Neural cell (in vitro differentiated cells): ENCODE measurements at regions not wholly inside any gene's neighbourhood (a gene's known extent, or its start where the extent isn't known, plus 50 kb on each side); places are given as distances from the start of the nearest gene placed in this dataset.

Experiments used
- H2AFZ ChIP-seq: fragments of 200-600, 300-800 bp; sonication (generic), shearing (Covaris generic); 2 replicates; pipeline ENCODE4 v1.6.0; 2014; ENCODE audit warnings: low read depth, mild to moderate bottlenecking, antibody characterized with exemption, low read length, moderate library complexity
- H3F3A ChIP-seq: fragments of 200-600 bp; shearing (Covaris generic); 2 replicates; pipeline ENCODE4 v1.6.1; 2016; ENCODE audit warnings: mild to moderate bottlenecking, moderate library complexity, mixed read lengths, antibody characterized with exemption, low read length; ENCODE audit not compliant: insufficient read depth, poor library complexity, severe bottlenecking
- H3K27ac ChIP-seq: fragments of 200-600, 300-800 bp; sonication (generic), shearing (Covaris generic); 2 replicates; pipeline ENCODE4 v1.5.1; 2014; ENCODE audit warnings: mild to moderate bottlenecking, low read length, moderate library complexity
- H3K27me3 ChIP-seq: fragments of 300-800, 200-600 bp; sonication (generic), shearing (Covaris generic); 2 replicates; pipeline ENCODE4 v1.6.0; 2014; ENCODE audit warnings: mild to moderate bottlenecking, low read depth, low read length, moderate library complexity; ENCODE audit not compliant: insufficient read depth
- H3K36me3 ChIP-seq: fragments of 300-800, 200-600 bp; sonication (generic), shearing (Covaris generic); 2 replicates; pipeline ENCODE4 v1.5.1; 2014; ENCODE audit warnings: mild to moderate bottlenecking, antibody characterized with exemption, low read length, moderate library complexity; ENCODE audit not compliant: insufficient read depth
- H3K4me2 ChIP-seq: fragments of 300-800, 200-600 bp; sonication (generic), shearing (Covaris generic); 2 replicates; pipeline ENCODE4 v1.6.0; 2014; ENCODE audit warnings: mild to moderate bottlenecking, low read length
- H3K4me3 ChIP-seq: fragments of 300-800, 200-600 bp; sonication (generic), shearing (Covaris generic); 2 replicates; pipeline ENCODE4 v1.5.1; 2014; ENCODE audit warnings: mild to moderate bottlenecking, low read length, moderate library complexity
- H3K79me2 ChIP-seq: fragments of 200-600 bp; shearing (Covaris generic); replicated peaks from 2 replicates; pipeline ENCODE4 v1.6.0; 2014; ENCODE audit warnings: mild to moderate bottlenecking, low read length, moderate library complexity; ENCODE audit not compliant: insufficient read depth
- H3K9ac ChIP-seq: fragments of 300-800, 200-600 bp; sonication (generic), shearing (Covaris generic); 2 replicates; pipeline ENCODE4 v1.6.1; 2016; ENCODE audit warnings: mild to moderate bottlenecking, low read length, mixed read lengths
- H3K9me2 ChIP-seq: fragments of 200-600 bp; shearing (Covaris generic); 2 replicates; pipeline ENCODE4 v1.6.1; 2016; ENCODE audit warnings: mild to moderate bottlenecking, low read length, mixed read lengths; ENCODE audit not compliant: insufficient read depth
- H3K9me3 ChIP-seq: fragments of 200-600, 300-800 bp; sonication (generic), shearing (Covaris generic); 2 replicates; pipeline ENCODE4 v1.6.1; 2016; ENCODE audit warnings: mild to moderate bottlenecking, mixed run types, low read length, moderate library complexity, mixed read lengths
- H4K20me1 ChIP-seq: fragments of 200-600 bp; shearing (Covaris generic); 2 replicates; pipeline ENCODE4 v1.6.1; 2016; ENCODE audit warnings: mild to moderate bottlenecking, mixed run types; ENCODE audit not compliant: insufficient read depth
- EP300 ChIP-seq: fragments of 450-650 bp; conservative IDR thresholded peaks from 2 replicates; pipeline ENCODE4 v1.6.1; 2014; ENCODE audit warnings: antibody characterized with exemption, mild to moderate bottlenecking, moderate library complexity; ENCODE audit not compliant: poor library complexity, severe bottlenecking
- EZH2 ChIP-seq: fragments of 200-600, 300-800 bp; shearing (Covaris generic), sonication (generic); IDR thresholded peaks from 2 replicates; pipeline ENCODE4 v1.6.1; 2014; ENCODE audit warnings: antibody characterized with exemption, low read length, borderline replicate concordance, mild to moderate bottlenecking; ENCODE audit not compliant: insufficient read depth, poor library complexity, severe bottlenecking
- MXI1 ChIP-seq: fragments of 450-650 bp; conservative IDR thresholded peaks from 2 replicates; pipeline ENCODE4 v1.6.1; 2014; ENCODE audit warnings: antibody characterized with exemption, mild to moderate bottlenecking; ENCODE audit not compliant: poor library complexity, severe bottlenecking
- POLR2AphosphoS5 ChIP-seq: IDR thresholded peaks from 2 replicates; pipeline ENCODE4 v1.6.1; 2012
- RAD21 ChIP-seq: fragments of 450-650 bp; conservative IDR thresholded peaks from 2 replicates; pipeline ENCODE4 v1.6.1; 2014; ENCODE audit warnings: antibody characterized with exemption, mild to moderate bottlenecking, moderate library complexity
- SMC3 ChIP-seq: fragments of 450-650 bp; conservative IDR thresholded peaks from 2 replicates; pipeline ENCODE4 v1.6.1; 2014; ENCODE audit warnings: antibody characterized with exemption, mild to moderate bottlenecking, moderate library complexity; ENCODE audit not compliant: poor library complexity
- TAF1 ChIP-seq: IDR thresholded peaks from 2 replicates; pipeline ENCODE4 v1.6.1; 2012; ENCODE audit warnings: low read depth
- TF ChIP-seq, protein P1 (sequence below): IDR thresholded peaks from 2 replicates; pipeline ENCODE4 v1.6.1; 2012; ENCODE audit warnings: borderline replicate concordance
- TF ChIP-seq, protein P2 (sequence below): fragments of 450-650 bp; IDR thresholded peaks from 2 replicates; pipeline ENCODE4 v1.5.1; 2014; ENCODE audit warnings: antibody characterized with exemption, mild to moderate bottlenecking, moderate library complexity; ENCODE audit not compliant: poor library complexity, severe bottlenecking

DNA sequence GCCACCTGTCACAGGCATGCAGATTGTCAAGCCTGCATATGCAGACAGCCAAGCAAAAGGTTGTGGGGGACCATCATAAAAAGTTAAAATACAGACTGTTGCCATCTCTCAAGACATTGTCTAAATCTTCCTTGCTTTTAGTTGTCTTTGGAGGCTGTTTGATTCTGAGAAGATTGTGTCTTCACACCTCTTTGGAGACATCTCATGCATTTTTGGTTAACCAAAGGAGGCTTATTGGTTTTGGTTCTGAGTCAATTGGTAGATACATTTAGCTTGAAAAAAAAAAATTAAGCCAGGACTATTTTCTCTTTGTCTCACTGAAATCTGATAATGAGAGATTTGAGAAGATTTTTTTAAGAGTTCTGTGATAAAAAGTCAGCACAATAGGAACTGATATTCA, 217.6 kb downstream of the LYPLAL1 start:
- no peak overlapping the region for H3K4me2 ChIP-seq
- TF ChIP-seq MXI1 (no peak), EZH2 (no peak), EP300 (no peak), TAF1 (no peak), POLR2AphosphoS5 (no peak), RAD21 (no peak), SMC3 (no peak)
- TF ChIP-seq, protein P1, sequence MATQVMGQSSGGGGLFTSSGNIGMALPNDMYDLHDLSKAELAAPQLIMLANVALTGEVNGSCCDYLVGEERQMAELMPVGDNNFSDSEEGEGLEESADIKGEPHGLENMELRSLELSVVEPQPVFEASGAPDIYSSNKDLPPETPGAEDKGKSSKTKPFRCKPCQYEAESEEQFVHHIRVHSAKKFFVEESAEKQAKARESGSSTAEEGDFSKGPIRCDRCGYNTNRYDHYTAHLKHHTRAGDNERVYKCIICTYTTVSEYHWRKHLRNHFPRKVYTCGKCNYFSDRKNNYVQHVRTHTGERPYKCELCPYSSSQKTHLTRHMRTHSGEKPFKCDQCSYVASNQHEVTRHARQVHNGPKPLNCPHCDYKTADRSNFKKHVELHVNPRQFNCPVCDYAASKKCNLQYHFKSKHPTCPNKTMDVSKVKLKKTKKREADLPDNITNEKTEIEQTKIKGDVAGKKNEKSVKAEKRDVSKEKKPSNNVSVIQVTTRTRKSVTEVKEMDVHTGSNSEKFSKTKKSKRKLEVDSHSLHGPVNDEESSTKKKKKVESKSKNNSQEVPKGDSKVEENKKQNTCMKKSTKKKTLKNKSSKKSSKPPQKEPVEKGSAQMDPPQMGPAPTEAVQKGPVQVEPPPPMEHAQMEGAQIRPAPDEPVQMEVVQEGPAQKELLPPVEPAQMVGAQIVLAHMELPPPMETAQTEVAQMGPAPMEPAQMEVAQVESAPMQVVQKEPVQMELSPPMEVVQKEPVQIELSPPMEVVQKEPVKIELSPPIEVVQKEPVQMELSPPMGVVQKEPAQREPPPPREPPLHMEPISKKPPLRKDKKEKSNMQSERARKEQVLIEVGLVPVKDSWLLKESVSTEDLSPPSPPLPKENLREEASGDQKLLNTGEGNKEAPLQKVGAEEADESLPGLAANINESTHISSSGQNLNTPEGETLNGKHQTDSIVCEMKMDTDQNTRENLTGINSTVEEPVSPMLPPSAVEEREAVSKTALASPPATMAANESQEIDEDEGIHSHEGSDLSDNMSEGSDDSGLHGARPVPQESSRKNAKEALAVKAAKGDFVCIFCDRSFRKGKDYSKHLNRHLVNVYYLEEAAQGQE = no peak
- TF ChIP-seq, protein P2, sequence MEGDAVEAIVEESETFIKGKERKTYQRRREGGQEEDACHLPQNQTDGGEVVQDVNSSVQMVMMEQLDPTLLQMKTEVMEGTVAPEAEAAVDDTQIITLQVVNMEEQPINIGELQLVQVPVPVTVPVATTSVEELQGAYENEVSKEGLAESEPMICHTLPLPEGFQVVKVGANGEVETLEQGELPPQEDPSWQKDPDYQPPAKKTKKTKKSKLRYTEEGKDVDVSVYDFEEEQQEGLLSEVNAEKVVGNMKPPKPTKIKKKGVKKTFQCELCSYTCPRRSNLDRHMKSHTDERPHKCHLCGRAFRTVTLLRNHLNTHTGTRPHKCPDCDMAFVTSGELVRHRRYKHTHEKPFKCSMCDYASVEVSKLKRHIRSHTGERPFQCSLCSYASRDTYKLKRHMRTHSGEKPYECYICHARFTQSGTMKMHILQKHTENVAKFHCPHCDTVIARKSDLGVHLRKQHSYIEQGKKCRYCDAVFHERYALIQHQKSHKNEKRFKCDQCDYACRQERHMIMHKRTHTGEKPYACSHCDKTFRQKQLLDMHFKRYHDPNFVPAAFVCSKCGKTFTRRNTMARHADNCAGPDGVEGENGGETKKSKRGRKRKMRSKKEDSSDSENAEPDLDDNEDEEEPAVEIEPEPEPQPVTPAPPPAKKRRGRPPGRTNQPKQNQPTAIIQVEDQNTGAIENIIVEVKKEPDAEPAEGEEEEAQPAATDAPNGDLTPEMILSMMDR = no peak
- no peaks in the 10 kb centered on the region for H3K9me2 ChIP-seq
- H3K27me3 ChIP-seq = no peaks in the 10 kb centered on the region
- H3K36me3 ChIP-seq = no peaks in the 10 kb centered on the region
- H3K27ac ChIP-seq = no peak overlapping the region
- no peak overlapping the region for H3K9ac ChIP-seq
- no peaks in the 10 kb centered on the region for H4K20me1 ChIP-seq
- H3K79me2 ChIP-seq = no peaks in the 10 kb centered on the region
- no peak overlapping the region for H2AFZ ChIP-seq
- no peak overlapping the region for H3K4me3 ChIP-seq
- H3F3A ChIP-seq = no peaks in the 10 kb centered on the region
- H3K9me3 ChIP-seq = no peaks in the 10 kb centered on the region

DNA sequence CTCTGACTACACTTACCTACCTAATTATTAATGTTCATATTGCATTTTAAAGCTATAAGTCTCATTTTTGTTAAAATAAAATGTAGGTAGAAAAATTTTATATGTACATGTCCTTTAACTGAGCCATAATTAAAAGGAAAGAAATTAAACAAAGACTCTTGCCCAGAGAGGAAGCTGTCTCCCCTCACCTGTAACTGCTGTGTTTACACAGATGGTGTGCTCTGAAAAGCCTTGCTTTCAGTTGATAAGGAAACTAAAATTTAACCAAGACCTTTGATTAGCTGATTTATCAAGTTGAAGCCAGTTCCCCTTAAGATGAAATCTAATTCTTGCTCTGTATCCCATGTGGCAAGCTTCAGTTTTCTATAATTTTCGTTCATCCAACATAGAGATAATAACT, 213.5 kb downstream of the LYPLAL1 start:
- no peaks in the 10 kb centered on the region for H4K20me1 ChIP-seq
- H3K27ac ChIP-seq = no peak overlapping the region
- H3K4me3 ChIP-seq = no peak overlapping the region
- no peaks in the 10 kb centered on the region for H3F3A ChIP-seq
- H3K36me3 ChIP-seq = no peaks in the 10 kb centered on the region
- no peaks in the 10 kb centered on the region for H3K9me3 ChIP-seq
- TF ChIP-seq MXI1 = no peak
- no peak for TF ChIP-seq EP300
- no peak for TF ChIP-seq SMC3
- no peak for TF ChIP-seq RAD21
- TF ChIP-seq TAF1 = no peak
- no peak for TF ChIP-seq EZH2
- TF ChIP-seq, protein P1 = no peak
- no peak for TF ChIP-seq POLR2AphosphoS5
- TF ChIP-seq, protein P2 = no peak
- no peaks in the 10 kb centered on the region for H3K79me2 ChIP-seq
- H3K27me3 ChIP-seq = no peaks in the 10 kb centered on the region
- H3K9me2 ChIP-seq = no peaks in the 10 kb centered on the region
- no peak overlapping the region for H2AFZ ChIP-seq
- H3K4me2 ChIP-seq = no peak overlapping the region
- H3K9ac ChIP-seq = no peak overlapping the region
